Right kidney (tissue), 1 donor: ENCODE measurements at regions not wholly inside any gene's neighbourhood (a gene's known extent, or its start where the extent isn't known, plus 50 kb on each side); places are given as distances from the start of the nearest gene placed in this dataset.

Experiments used
- DNase-seq: peaks from one replicate; pipeline ENCODE4 v3.0.0-alpha.2; 2016

DNA sequence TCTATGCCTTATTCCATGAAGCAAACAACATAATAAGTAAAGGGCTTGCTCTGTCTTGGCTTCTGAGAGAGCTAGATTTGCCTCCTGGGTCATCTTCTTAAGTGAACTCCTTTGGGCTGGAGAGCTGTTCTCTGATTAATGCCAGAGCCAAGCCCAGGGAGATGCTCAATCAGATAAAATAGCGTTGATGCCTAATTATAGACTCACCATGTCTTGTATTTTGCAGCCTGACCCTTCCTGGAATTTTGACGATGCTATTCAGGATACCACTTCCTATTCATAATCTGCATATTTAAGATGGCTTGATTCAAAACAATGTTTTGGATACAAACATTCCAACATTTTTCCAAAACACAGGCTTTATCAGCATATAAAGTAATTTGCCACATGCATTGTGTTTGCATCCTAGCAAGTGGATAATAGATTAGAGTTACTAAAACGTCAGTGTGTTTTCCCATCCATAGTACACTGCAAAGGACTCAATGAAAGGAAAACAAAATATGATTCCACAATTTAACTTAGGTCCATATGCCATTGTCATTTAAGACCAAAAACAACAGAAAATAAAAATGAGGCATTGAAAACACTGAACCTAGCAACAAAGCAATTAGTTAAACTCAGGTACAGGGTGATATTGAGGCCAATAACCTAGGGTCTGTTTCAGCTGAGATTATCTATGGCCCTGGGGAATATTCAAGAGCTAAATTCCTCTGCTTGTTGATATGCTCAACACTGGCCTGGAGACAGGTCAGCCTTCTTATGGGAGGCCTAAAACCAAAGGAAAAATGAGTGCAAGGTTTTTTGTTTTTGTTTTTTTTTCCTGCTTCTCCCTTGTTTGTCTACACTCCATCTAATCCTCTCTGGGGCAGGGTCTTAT is 184.2 kb upstream of the FOXN3 start:
- no peak for DNase-seq

DNA sequence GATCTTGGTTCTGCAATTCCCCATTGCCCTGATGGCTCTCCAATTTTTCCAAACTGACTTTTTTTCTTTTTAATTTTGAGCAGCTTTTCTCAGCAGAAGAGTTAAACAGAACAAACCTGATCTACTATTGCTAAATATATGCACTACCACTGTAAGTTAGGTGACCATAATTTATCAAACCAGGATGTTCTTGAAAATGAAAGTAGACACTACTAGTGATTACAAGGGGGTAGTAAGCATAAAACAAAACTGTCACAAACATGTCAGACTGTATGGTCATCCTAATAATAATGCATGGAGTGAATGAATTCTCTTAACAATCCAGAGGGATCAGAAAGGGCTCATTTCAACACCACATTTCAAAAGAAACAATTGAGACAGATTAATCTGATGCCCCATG is 183.0 kb upstream of the FOXN3 start:
- no peak for DNase-seq

DNA sequence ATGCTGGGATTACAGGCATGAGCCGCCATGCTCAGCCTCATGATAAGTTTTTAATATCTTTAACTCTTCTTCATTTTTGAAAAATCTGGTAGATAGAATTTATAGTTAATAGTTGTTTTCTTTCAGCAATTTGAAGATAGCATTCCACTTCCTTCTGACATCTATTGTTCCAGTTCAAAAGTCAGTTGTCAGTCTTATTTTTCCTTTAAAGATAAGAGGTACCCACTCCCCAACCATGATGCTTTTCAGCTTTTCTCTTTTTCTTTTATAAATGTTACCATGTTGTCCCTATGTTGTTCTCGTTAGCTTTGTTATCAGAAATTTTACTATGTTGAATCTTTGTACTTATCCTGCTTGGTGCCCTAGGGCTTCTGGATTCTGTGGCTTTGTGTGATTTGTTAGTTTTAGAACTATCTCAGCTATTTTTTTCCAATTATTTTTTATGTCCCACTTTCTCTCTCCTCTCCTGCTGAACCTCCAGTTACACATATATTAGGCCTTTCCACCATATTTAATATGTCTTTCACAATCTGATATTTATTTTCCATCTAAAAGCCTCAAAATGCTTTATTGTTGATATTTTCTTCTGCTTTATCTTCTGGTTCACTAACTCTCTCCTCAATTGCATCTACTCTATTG is 181.6 kb upstream of the FOXN3 start:
- no peak for DNase-seq

DNA sequence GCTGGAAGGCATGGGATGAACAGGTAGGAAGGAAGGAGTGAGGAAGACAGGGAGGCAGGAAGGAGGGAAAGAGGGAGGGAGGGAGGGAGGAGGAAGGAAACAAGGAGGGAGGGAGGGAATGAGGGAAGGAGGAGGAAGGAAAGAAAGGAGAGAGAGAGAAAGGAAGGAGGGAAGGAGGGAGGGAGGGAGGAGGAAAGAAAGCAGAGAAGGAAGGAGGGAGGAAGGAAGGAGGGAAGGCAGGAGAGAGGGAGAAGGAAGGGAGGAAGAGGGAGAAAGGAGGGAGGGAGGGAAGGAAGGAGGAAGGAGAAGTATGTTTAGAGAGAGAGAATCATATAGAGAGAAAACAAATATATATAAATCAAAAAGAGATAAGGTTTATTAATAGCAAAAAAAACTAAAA is 175.9 kb upstream of the FOXN3 start:
- no peak for DNase-seq

DNA sequence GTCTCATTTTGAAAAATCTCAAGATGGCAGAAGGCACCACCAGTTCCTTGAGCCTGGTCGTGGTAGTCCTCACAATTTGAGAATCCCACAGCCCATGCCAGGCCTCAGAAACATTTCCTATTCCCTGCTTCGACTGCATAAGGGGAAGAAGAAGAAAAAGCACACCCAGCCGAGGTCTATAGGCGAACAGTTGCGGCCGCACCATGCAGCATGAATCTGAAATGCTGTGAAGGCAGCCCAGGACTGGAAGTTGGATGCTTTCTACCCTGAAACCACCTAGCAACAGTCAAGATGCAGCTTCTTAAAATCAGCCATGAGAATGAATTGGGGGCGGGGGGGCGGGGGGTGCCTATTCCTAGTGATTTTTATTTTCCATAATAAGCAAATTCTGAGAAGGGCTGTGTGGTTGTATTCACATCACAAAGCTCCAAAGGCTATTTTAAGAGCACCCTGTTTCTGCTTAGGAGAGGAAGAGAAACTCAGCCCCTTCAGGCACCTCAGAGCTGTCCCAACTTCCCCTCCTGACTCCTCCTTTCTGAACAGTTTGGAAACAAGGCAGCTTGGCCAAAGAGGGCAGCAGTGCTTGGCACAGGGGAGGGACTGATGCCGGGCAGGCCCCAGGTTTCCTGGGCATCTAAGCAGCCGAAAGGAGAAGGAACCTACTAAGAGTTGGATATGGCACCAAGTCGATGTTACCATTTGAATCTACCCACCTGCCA is 172.5 kb upstream of the FOXN3 start:
- no peak for DNase-seq

DNA sequence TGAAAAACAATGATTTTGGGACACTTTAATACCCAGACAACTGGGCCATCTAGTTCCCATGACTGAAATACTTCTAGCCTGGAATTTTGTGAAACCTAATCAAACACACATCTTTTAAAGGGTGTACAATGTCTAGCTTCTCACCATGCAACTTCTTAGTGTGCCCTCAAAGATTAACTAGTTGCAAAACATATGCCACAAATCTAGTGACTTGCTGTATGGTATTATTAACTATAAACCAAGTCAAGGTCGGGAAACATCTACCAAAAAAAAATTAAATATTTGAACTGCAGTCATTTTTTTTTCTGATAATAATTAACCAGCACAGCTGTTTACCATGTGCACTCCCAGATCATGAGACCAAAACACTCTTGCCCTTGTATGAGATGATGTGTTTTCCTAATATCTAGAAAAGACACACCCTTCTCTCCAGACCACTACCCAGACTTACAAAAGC is 171.8 kb upstream of the FOXN3 start:
- DNase-seq = no peak

DNA sequence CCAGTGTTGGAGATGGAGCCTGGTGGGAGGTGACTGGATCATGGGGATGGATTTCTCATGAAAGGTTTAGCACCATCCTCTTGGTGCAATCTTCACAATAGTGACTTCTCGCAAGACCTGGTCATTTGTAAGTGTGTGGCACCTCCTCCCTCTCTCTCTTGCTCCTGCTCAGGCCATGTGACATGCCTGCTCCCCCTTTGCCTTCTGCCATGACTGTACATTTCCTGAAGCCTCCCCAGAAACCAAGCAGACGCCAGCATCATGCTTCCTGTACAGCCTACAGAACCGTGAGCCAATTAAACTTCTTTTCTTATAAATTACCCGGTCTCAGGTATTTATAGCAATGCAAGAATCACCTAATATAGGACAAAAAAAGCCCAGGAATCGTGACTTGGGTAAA is 171.0 kb upstream of the FOXN3 start:
- no peak for DNase-seq

DNA sequence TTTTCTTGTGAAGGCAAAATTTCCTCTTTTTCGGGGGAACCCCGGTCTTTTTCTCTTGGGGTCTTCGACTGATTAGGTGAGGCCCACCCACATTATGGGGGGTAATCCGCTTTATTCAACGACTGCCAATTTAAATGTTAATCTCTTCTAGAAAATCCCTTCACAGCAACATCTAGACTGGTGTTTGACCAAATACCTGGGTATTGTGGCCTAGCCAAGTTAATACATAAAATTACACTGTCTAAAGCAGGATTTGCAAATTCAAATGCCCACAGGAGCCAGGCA is 170.0 kb upstream of the FOXN3 start:
- no peak for DNase-seq

DNA sequence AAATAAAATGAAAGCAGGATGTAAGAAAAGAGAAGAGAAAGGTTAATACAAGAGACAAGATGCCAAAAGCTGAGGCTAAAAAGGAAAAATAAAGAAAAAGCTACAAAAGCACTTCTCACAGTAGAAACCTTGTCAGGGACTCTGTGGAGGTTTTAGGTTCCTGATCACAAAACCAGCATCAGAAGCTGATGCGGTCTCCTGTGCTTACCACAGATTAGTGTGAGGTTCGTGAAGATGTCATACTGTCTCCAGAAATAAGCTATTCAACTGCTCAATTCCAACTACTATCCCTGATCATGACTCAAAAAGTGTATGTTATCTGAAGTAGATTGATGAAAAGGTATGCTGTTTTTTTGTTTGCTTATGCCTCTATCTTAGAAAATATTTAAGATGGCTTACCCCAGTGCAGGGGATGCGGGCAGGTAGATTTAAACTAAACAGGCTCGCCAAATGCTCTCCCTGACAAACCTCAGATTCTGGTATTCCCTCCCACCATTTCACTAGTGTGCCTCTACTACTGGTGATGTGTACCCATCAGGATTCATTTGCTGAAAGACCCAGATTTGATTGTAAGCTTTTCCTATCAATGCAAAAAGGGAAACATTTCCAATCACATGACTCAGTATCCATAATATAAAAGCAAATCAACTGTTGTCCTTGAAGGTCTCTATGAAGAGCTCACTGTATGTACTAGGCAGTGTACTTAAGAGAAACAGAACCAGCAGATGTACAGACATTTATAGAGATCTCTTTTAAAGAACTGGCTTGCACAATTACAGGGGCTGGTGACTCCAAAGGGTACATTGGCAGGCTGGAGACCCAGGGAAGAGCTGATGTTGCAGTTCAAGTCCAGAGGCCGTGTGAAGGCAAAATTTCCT is 169.5 kb upstream of the FOXN3 start:
- no peak for DNase-seq

DNA sequence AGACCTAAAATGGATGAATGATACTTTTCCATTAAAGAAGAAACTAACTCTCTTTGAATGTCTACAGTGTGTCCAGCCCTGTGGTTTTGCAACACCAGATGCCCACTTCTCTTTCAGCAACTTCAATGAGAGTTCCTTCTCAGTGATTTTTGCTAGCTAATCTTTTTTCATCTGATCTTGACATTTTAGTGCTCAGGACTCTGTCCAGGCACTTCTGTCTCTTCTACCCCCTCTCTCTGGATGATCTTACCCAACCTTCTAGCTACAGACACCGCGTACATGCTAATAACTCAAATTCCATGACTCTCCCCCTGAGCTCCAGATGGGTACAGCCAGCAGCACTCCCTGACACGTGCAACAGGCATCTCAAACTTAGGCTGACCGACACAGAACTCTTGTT is 161.1 kb upstream of the FOXN3 start:
- DNase-seq = no peak

DNA sequence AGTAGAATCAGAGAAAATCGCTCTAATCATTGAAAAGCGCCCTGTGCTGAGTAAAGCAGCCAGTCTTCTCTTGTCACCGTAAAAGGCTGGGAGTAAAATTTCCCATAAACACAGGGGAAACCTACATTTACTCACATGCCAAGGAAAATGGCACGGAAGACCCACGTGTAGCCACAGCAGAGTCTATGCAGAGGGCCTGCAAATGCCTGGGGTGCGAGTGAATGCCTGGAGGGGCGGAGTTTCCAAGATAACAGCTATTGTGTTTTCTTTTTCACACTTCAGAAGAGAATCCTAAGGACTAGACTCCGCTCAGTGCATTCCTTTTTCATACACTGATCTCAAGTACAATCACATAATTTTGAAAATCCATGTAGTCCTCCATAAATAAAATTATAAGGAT is 159.9 kb upstream of the FOXN3 start:
- no peak for DNase-seq

DNA sequence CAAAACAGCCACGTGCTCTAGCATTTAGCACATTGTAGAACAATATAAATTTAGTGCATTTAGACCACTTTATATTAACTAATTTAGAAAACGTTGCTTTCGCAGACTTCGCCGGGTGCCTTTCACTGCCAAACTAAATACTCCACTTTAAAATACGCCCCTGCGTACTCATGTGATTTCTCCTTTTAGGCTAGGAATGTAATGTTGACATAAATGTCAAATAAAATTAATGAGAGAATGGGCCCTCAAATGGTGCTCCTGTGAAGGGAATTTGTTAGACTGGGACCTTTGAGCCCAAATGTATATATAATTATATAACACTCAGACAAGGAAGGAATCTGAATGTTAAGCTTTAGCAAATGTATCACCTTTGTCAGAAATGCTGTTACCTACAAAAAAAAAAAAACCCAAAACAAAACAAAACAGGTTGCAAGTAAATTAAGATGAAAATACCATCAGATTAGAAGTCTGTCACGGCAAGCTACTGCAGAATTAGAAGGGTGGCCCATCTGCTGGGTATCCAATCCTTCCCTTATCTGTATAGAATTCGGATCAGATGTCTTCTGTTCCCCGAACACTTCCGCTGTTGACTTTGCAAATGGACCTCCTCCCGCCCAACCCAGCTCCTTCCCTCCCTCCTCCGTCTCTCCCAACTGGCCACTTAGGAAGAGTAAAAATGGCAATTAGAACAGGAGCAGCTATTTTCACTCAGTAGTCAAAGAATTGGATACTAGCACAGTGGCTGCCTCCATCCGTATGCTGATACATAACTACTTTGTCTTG is 159.3 kb upstream of the FOXN3 start:
- peak; percentile 43 for DNase-seq

DNA sequence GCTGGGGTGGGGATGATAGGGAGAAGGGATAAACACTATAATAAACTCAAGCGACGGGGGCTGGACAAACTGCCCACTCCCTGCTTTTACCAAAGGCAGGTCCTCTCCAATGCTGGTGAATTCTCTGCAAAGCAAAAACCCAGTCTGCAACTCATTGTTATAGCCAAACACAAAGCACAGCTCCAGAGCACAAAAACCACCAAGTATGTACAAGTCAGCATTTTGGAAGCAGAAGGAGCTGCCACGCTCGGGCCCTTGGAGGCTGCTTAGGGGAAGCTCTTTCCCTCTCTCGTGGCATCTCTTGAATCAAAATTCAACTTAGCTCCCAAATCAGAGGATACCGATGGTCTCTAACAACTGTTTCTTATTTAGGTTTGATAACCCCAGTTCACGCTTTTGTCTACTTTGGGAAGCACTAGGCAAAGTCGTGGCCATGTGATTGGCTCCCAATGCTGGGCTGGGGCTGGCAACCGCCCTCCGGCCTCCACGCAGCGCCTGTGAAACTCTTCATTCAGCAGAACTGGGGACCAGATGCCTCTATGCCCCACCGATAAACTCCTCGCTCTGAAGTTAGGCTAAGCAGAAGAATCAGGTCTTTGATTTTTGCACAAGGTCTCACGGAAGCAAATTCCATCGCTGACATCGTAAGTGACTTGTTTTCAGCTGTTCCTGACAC is 158.5 kb upstream of the FOXN3 start:
- DNase-seq = peak; percentile 22

DNA sequence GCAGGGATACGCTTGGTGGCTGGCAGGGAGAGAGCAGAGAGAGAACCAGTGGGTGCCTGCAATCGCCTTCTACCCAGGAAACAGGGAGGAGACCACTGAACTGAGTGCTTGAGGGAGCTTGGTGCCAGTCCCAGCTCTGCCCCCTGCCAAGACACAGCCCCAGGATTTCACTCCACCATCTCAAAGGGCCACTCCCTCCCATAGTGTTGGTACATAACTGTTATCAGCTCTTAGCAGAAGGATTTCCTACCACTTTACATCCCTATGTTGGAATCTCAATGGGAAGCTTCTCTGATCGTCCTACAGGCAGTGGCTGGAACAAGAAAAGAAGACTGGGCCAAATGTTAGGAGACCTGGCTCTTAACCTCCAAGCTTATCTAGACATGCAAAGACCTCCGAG is 157.4 kb upstream of the FOXN3 start:
- no peak for DNase-seq

DNA sequence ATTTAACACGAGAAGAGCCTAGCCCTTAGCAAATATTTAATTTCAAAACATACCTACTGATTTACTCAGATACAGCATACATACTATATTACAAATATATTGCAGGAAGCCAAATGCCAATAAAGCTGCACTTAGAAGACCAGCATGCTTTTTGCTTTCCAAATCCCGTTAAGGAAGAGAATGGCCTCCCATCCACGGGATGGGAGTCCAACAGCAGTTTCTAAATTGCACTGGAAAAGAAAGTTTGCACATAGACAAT is 156.3 kb upstream of the FOXN3 start:
- no peak for DNase-seq

DNA sequence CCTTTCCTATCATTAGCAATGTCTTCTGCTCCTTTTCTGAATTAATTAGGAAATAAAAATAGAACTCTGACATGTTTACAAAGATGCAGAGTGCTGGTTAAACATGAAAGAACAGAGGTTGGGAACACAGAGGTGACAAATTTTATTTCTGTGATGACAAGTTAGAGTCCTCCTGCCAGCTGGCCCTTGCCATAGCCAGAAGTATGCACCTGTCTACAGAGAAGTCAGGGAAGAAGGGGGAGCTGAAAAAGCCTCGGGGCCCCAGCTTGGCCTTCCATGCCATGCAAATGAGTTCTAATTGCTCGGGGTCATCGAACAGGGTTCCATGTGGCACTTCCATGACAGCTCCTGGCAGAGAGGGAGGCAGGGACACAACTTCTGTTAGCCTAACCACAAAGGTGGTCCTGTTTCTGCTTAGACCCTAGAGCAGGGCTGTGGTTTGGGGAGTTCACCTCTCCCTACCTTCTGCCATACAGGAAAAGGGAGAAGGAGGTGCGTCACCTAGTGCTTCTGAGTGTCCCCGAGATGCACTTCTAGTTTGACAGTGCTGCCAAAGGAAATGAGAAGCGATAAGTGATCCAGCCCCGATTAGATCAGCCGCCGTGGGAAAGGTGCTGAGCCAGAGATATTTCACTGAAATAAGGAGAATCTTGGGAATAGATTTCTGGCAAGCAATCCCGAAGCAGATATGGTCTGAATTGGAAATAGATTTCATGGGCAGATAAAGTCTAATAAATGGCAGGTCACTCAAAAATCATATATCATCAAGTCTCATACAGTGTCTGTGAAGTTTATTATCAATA is 155.8 kb upstream of the FOXN3 start:
- DNase-seq = no peak

DNA sequence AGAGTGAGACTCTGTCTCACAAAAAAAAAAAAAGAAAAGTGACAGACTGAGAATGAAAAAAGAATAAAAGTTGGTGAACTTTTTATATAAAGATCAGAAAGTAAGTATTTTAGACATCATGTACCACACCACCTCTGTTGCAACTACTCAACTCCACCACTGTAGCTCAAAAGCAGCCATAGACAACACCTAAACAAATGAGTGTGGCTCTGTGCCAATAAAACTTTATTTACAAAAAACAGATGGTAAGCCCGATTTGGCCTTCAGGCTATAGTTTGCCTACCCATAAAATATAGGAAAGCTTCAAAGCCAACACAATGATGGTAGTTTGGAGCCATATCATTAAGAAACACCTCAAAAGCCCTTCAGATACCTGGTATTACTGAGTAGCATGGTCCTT is 154.5 kb upstream of the FOXN3 start:
- DNase-seq = no peak

DNA sequence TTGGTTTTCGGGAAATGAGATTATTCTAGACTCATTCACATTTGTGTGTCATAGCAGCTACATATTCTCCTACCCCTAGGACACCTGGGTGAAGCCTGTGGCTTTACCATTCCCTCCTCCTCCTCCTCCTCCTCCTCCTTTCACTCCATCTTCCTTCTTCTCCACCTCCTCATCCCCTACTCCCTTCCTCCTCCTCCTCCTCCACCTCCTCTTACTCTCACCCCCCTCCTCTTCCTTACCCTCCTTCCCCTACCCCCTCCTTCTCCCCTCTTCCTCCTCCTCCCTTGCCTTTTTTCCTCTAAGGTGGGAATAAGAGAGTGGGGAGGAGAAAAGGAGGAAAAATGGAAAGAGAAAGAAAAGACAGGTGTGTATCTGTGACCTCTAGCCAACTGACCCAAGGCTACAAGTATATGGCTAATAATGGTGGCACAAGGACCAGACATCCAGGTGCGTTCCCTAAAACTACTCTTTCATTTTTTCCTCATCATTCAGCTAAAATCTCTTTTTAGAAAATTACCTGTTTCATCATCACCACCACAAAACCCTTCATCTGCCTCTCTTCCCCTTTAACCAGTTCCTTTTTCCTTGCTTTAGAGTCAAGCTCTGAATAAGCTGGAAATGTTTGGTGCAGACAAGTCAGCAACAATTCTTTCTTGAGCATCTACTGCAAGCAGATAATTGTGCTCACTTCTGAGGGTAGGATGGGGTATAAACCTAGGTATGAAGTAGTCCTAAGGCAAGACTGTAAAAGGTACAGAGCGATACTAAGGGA is 149.8 kb upstream of the FOXN3 start:
- DNase-seq = no peak

DNA sequence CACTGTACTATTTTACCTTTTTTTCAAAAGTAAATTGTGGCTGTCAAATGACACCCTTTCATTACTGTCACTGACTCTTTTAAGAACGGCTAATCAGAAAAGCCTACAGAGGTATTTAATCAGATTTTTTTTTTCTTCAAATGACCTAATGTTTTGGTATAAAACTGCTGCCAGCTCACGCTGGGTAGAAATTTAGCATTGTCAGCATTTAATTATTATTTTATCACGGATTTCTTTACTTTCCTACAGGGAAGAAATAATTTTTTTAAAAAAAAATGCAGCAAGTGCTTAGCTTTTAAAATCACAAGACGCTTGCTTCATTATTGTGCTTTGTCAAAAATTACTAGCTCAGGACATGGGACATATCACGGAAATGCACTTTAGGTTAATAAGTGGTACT is 149.1 kb upstream of the FOXN3 start:
- no peak for DNase-seq

DNA sequence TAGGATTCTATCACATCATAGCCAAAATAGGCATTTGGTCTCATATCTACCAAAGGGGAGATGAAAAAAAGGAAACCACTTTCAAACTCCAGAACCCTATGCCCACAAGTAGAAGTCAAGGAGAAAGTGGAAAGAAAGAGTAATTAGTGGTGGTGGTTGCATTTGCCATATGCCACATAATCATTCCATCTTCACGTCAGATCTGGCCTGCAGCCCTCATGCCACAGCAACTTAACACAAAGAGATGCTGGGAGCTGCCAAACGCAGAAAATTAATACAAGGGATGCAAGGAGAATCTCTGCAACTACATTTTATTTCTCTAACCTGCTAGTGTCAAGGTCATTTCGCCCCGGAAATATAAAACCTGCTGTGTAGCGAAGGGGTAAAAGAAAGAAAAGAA is 148.6 kb upstream of the FOXN3 start:
- DNase-seq = no peak
